HepG2 (cell line): ENCODE measurements at regions not wholly inside any gene's neighbourhood (a gene's known extent, or its start where the extent isn't known, plus 50 kb on each side); places are given as distances from the start of the nearest gene placed in this dataset.

Source experiments
- ATAC-seq: fragments of 200-7000 bp; cut with Tn5 transposase; 3 replicates; pipeline ENCODE4 v1.9.1; 2020; ENCODE audit warnings: mild to moderate bottlenecking, moderate library complexity
- BruUV-seq: library from RNA; stranded (reverse); fragments of 400-500 nt; replicated peaks from 2 replicates; lab custom pipeline; 2021; lab: Mats Ljungman, UMichigan
- CTCF ChIA-PET: fragments of 300-600 bp; formaldehyde crosslinking; extraction: SDS; loops from one replicate; lab custom pipeline; 2021; ENCODE audit warnings: low total read pairs, inconsistent platforms, low intra/inter-chr PET ratio; lab: Yijun Ruan, JAX
- POLR2A ChIA-PET: fragments of 350-600 bp; sonication (Branson Sonifier 250); formaldehyde crosslinking; loops from one replicate; lab custom pipeline; 2020; ENCODE audit warnings: antibody characterized with exemption, inconsistent platforms; lab: Yijun Ruan, JAX
- DNase-seq: peaks from one replicate; pipeline ENCODE4 v3.0.0-alpha.2; 2015; ENCODE audit warnings: low spot score
- FAIRE-seq: peaks from 3 replicates; lab custom pipeline; 2011; peaks lifted over from hg19 to GRCh38; lab: Jason Lieb, UNC
- H2AFZ ChIP-seq: one replicate; pipeline ENCODE4 v1.6.1; 2011; ENCODE audit warnings: low read length, inconsistent platforms
- H3K27ac ChIP-seq: fragments of 300-600 bp; 3 replicates; pipeline ENCODE4 v1.8.0; 2011; ENCODE audit warnings: mixed run types, mild to moderate bottlenecking, mixed read lengths, low read length, inconsistent platforms; ENCODE audit not compliant: insufficient read depth; ENCODE audit errors: extremely low read length
- H3K27me3 ChIP-seq, 2 experiments: fragments of 200-600 bp in 1 of 2; 2 replicates in 1 of 2; 3 replicates in 1 of 2; pipeline versions ENCODE4 v1.6.0 to v1.8.0; 2011; ENCODE audit warnings: low read length in 2 of 2, mild to moderate bottlenecking in 2 of 2, moderate library complexity in 2 of 2, inconsistent platforms in 1 of 2; ENCODE audit not compliant: insufficient read depth in 2 of 2, control insufficient read depth in 1 of 2
- H3K36me3 ChIP-seq, 2 experiments: fragments of 200-600 bp in 1 of 2; replicated peaks in 1 of 2; 2 replicates in 1 of 2; 3 replicates in 1 of 2; pipeline versions ENCODE4 v1.5.1 to v1.8.0; 2011; ENCODE audit warnings: low read length in 2 of 2, inconsistent platforms in 1 of 2; ENCODE audit not compliant: insufficient read depth in 2 of 2, control insufficient read depth in 1 of 2
- H3K4me1 ChIP-seq: 2 replicates; pipeline ENCODE4 v1.5.1; 2012; ENCODE audit warnings: low read length, inconsistent platforms; ENCODE audit not compliant: insufficient read depth
- H3K4me2 ChIP-seq: 2 replicates; pipeline ENCODE4 v1.6.0; 2011; ENCODE audit warnings: low read depth, low read length, inconsistent platforms
- H3K4me3 ChIP-seq, 3 experiments: fragments of 200-600 bp in 1 of 3; sonication (generic), shearing (Covaris generic) in 1 of 3; replicated peaks in 1 of 3; 2 replicates each; pipeline ENCODE4 v1.5.1; 2011 to 2016; ENCODE audit warnings: low read length in 3 of 3, inconsistent platforms in 2 of 3, low read depth in 2 of 3, mild to moderate bottlenecking in 2 of 3, control low read depth in 1 of 3, mixed read lengths in 1 of 3; ENCODE audit not compliant: insufficient read depth in 1 of 3
- H3K79me2 ChIP-seq: one replicate; pipeline ENCODE4 v1.6.1; 2011; ENCODE audit warnings: low read length, inconsistent platforms; ENCODE audit not compliant: insufficient read depth
- H3K9ac ChIP-seq: 2 replicates; pipeline ENCODE4 v1.6.0; 2011; ENCODE audit warnings: mild to moderate bottlenecking, low read depth, low read length, inconsistent platforms; ENCODE audit not compliant: insufficient read depth
- H3K9me3 ChIP-seq: 2 replicates; pipeline ENCODE4 v1.5.1; 2012; ENCODE audit warnings: mild to moderate bottlenecking, low read length
- H4K20me1 ChIP-seq: 2 replicates; pipeline ENCODE4 v1.6.0; 2011; ENCODE audit warnings: inconsistent platforms, mild to moderate bottlenecking, low read length, moderate library complexity; ENCODE audit not compliant: insufficient read depth
- KMT2A ChIP-seq: sonication (generic); formaldehyde crosslinking; IDR thresholded peaks from 2 replicates; pipeline ENCODE4 v1.4.0; 2020; ENCODE audit warnings: missing genetic modification reagents
- MEIS2 ChIP-seq: sonication (generic); formaldehyde crosslinking; IDR thresholded peaks from 2 replicates; pipeline ENCODE4 v1.9.0; 2021; ENCODE audit warnings: mild to moderate bottlenecking, missing genetic modification reagents
- MXD4 ChIP-seq: IDR thresholded peaks from 2 replicates; pipeline ENCODE4 v1.6.1; 2016; ENCODE audit warnings: mild to moderate bottlenecking, missing biosample characterization, missing genetic modification reagents
- PHB2 ChIP-seq: fragments of 450-650 bp; IDR thresholded peaks from 2 replicates; pipeline ENCODE4 v1.6.1; 2018; ENCODE audit not compliant: partially characterized antibody
- PHF5A ChIP-seq: IDR thresholded peaks from one replicate; pipeline ENCODE4 v1.6.1; 2018; ENCODE audit warnings: low read depth, missing genetic modification reagents; ENCODE audit not compliant: unreplicated experiment
- RCOR2 ChIP-seq: IDR thresholded peaks from 2 replicates; pipeline ENCODE4 v1.6.1; 2016; ENCODE audit warnings: missing biosample characterization, missing genetic modification reagents
- RNF2 ChIP-seq: fragments of 450-650 bp; conservative IDR thresholded peaks from 2 replicates; pipeline ENCODE4 v1.6.1; 2016; ENCODE audit warnings: low read depth
- RXRB ChIP-seq: IDR thresholded peaks from 2 replicates; pipeline ENCODE4 v1.6.1; 2016; ENCODE audit warnings: borderline replicate concordance, missing genetic modification reagents, missing compliant biosample characterization
- SNAI1 ChIP-seq: sonication (generic); formaldehyde crosslinking; IDR thresholded peaks from 2 replicates; pipeline ENCODE4 v1.5.0; 2020; ENCODE audit warnings: mild to moderate bottlenecking, missing genetic modification reagents, borderline replicate concordance
- ZKSCAN8 ChIP-seq: IDR thresholded peaks from 2 replicates; pipeline ENCODE4 v1.6.1; 2016; ENCODE audit warnings: borderline replicate concordance, missing genetic modification reagents, missing compliant biosample characterization
- ZNF3 ChIP-seq: IDR thresholded peaks from 2 replicates; pipeline ENCODE4 v1.7.0; 2017; ENCODE audit warnings: inconsistent platforms
- WGBS: methylation state at CpG from one replicate; pipeline ENCODE4 v1.1.6; 2017; ENCODE audit warnings: low lambda C conversion rate; 5-methylcytosine and 5-hydroxymethylcytosine counted together
- in situ Hi-C: cut with HindIII; loops from 2 replicates; pipeline ENCODE4 v1.10.0; 2017; ENCODE audit warnings: low pct_unique_long_range_greater_than_20kb; ENCODE audit not compliant: extremely low pct_ligation_motif_present
- intact Hi-C: fragments of 100-400 bp; cut with micrococcal nuclease; formaldehyde crosslinking; loops from one replicate; pipeline ENCODE4 v1.10.0; 2022; ENCODE audit not compliant: unreplicated experiment
- TF ChIP-seq, protein P1 (sequence below): sonication (generic); formaldehyde crosslinking; IDR thresholded peaks from 2 replicates; pipeline ENCODE4 v1.5.0; 2020; ENCODE audit warnings: missing genetic modification reagents, mild to moderate bottlenecking, borderline replicate concordance
- TF ChIP-seq, protein P2 (sequence below): sonication (generic); formaldehyde crosslinking; IDR thresholded peaks from 2 replicates; pipeline ENCODE4 v1.4.0; 2020; ENCODE audit warnings: missing genetic modification reagents
- TF ChIP-seq, protein P3 (sequence below): sonication (generic); formaldehyde crosslinking; IDR thresholded peaks from 2 replicates; pipeline ENCODE4 v1.4.0; 2020; ENCODE audit warnings: mild to moderate bottlenecking, missing genetic modification reagents
- TF ChIP-seq, protein P4 (sequence below): sonication (generic); formaldehyde crosslinking; IDR thresholded peaks from 2 replicates; pipeline ENCODE4 v1.9.0; 2021; ENCODE audit warnings: missing genetic modification reagents, mild to moderate bottlenecking, borderline replicate concordance

DNA sequence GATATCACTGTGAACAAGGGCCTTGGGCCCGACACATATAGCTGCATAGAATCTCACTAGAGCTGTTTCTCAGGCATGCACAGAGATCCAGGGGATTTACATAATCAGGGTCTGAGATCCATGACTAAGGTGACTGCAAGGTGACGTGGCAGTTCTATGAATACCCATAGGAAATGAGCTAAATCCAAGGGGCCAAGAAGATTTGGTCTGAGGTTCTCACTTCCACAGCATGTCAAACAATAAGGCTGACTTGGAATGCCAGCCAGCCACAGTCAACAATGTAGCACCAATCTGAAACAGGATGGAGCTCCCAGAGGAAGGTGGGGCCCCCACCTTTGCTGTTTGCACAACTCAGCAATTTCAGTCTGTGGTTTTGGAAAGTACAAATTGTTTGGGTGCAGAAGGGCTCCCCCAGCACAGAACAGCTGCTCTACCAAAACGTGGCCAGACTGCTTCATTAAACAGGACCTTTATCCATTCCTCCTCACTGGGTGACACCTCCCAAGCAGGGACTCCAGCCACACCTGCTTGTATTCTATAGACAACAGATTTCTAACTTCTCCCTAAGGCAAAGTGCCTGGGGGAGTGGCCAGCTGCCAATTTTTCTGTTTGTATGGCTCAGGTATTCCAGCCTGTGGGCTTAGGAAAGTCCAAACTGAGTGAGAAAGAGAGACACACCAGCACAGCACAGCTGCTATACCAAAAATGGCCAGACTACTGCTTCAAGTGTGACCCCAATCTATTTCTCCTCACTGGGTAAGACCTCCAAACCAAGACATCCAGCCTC is 333.4 kb downstream of the KDM5D start:
- WGBS = no CpG with 5 or more reads among the region's 3 CpGs
- CTCF ChIA-PET = no interaction called here
- H3K4me1 ChIP-seq = no peaks in the 10 kb centered on the region
- no peak overlapping the region for H3K4me3 ChIP-seq
- no peaks in the 10 kb centered on the region for H3K79me2 ChIP-seq
- FAIRE-seq (no peak), DNase-seq (no peak)
- no peaks in the 10 kb centered on the region for H3K9me3 ChIP-seq
- H3K27ac ChIP-seq = no peak overlapping the region
- BruUV-seq = no TSS peak
- H3K9ac ChIP-seq = no peak overlapping the region
- no peaks in the 10 kb centered on the region for H3K27me3 ChIP-seq
- H4K20me1 ChIP-seq = no peaks in the 10 kb centered on the region
- no peak overlapping the region for H2AFZ ChIP-seq
- H3K4me2 ChIP-seq = no peak overlapping the region
- H3K36me3 ChIP-seq = no peaks in the 10 kb centered on the region
- POLR2A ChIA-PET = no interaction called here
- in situ Hi-C loops (no loop called here), intact Hi-C loops (no loop called here)
- no peak for TF ChIP-seq PHF5A (CRISPR knock-in tag)
- no peak for TF ChIP-seq ZNF3 (CRISPR knock-in tag)
- no peak for TF ChIP-seq RXRB (CRISPR knock-in tag)
- TF ChIP-seq KMT2A = no peak
- TF ChIP-seq, protein P1, sequence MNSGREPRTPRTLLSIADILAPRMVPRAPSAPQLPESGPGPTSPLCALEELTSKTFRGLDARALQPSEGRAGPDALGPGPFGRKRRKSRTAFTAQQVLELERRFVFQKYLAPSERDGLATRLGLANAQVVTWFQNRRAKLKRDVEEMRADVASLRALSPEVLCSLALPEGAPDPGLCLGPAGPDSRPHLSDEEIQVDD (CRISPR knock-in tag) = no peak
- TF ChIP-seq, all 625 proteins: peak for 0
- no peak for ATAC-seq

- H3K4me2 ChIP-seq = no peak overlapping the region
- no peak for ATAC-seq
- no peaks in the 10 kb centered on the region for H3K9me3 ChIP-seq
- no peaks in the 10 kb centered on the region for H3K4me1 ChIP-seq
- intact Hi-C loops = no loop called here
- FAIRE-seq = no peak
- in situ Hi-C loops = no loop called here
- no peaks in the 10 kb centered on the region for H3K27me3 ChIP-seq
- no peak overlapping the region for H3K9ac ChIP-seq
- DNase-seq = no peak
- no TSS peak for BruUV-seq
- no peak overlapping the region for H2AFZ ChIP-seq
- no peaks in the 10 kb centered on the region for H3K36me3 ChIP-seq
- H3K79me2 ChIP-seq = no peaks in the 10 kb centered on the region
- no peak overlapping the region for H3K27ac ChIP-seq
- H4K20me1 ChIP-seq = no peaks in the 10 kb centered on the region
- no peak overlapping the region for H3K4me3 ChIP-seq
- CTCF ChIA-PET = no interaction called here
- POLR2A ChIA-PET = no interaction called here
- TF ChIP-seq PHB2 (no peak), MXD4 (CRISPR knock-in tag) (no peak), RNF2 (no peak), MEIS2 (CRISPR knock-in tag) (no peak), SNAI1 (CRISPR knock-in tag) (no peak), RCOR2 (CRISPR knock-in tag) (no peak), ZKSCAN8 (CRISPR knock-in tag) (no peak)
- TF ChIP-seq, protein P2, sequence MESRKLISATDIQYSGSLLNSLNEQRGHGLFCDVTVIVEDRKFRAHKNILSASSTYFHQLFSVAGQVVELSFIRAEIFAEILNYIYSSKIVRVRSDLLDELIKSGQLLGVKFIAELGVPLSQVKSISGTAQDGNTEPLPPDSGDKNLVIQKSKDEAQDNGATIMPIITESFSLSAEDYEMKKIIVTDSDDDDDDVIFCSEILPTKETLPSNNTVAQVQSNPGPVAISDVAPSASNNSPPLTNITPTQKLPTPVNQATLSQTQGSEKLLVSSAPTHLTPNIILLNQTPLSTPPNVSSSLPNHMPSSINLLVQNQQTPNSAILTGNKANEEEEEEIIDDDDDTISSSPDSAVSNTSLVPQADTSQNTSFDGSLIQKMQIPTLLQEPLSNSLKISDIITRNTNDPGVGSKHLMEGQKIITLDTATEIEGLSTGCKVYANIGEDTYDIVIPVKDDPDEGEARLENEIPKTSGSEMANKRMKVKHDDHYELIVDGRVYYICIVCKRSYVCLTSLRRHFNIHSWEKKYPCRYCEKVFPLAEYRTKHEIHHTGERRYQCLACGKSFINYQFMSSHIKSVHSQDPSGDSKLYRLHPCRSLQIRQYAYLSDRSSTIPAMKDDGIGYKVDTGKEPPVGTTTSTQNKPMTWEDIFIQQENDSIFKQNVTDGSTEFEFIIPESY (CRISPR knock-in tag) = no peak
- TF ChIP-seq, protein P3, sequence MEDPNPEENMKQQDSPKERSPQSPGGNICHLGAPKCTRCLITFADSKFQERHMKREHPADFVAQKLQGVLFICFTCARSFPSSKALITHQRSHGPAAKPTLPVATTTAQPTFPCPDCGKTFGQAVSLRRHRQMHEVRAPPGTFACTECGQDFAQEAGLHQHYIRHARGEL (CRISPR knock-in tag) = no peak
- TF ChIP-seq, protein P4, sequence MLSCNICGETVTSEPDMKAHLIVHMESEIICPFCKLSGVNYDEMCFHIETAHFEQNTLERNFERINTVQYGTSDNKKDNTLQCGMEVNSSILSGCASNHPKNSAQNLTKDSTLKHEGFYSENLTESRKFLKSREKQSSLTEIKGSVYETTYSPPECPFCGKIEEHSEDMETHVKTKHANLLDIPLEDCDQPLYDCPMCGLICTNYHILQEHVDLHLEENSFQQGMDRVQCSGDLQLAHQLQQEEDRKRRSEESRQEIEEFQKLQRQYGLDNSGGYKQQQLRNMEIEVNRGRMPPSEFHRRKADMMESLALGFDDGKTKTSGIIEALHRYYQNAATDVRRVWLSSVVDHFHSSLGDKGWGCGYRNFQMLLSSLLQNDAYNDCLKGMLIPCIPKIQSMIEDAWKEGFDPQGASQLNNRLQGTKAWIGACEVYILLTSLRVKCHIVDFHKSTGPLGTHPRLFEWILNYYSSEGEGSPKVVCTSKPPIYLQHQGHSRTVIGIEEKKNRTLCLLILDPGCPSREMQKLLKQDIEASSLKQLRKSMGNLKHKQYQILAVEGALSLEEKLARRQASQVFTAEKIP (CRISPR knock-in tag) = no peak
Observed at GRCh38 chrY:19406246-19406645, 338.3 kb downstream of the KDM5D start.
